ENCODE measurements at regions not wholly inside any gene's neighbourhood (a gene's known extent, or its start where the extent isn't known, plus 50 kb on each side); places are given as distances from the start of the nearest gene placed in this dataset.

DNA sequence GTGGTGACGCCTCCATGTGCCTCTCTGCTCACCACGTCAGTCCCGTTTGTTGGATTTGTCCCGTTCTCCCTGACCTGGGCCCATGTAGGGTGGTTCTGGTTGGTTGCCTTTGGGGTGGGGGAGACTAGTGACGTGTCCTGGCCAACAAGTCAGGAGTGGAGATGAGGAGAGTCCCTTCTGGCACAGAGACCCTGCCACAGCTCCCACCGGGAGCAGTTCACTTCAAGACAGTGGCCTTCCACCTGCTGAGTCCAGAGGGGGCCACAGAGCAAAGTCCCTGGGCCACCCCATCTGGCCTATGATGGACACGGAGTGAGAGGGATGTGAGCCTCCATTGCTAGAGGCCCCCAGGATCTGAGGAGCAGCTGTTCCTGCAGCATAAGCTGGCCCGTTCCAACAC lies 405.6 kb downstream of the TCERG1L start:
- Histone ChIP-seq H3K27ac (no peak overlapping the region), H3K4me2 (no peak overlapping the region), H3K4me1 (no peaks in the 10 kb centered on the region), H3K9me3 (no peaks in the 10 kb centered on the region), H3K4me3 (no peak overlapping the region)
- POLR2A ChIA-PET = no interaction called here
- ATAC-seq (no peak), FAIRE-seq (no peak), DNase-seq (ENCODE audit: low read depth in 1 of 2, low spot score in 1 of 2) (no peak)
- WGBS (ENCODE audit: missing lambda C conversion rate) = 3% methylated on average over 8 of the region's 8 CpGs
- CTCF ChIA-PET = no interaction called here
- no peak for TF ChIP-seq FOXS1 (CRISPR knock-in tag; IDR thresholded peaks at IDR 0.05)
- no peak for TF ChIP-seq FOSL2 (IDR thresholded peaks at IDR 0.05)
- TF ChIP-seq FOSL2 (CRISPR knock-in tag; IDR thresholded peaks at IDR 0.05) = no peak
- no peak for TF ChIP-seq MYC (IDR thresholded peaks at IDR 0.05; ENCODE audit: borderline replicate concordance, low read length)
- TF ChIP-seq HDAC2 (IDR thresholded peaks at IDR 0.05) = no peak
- TF ChIP-seq POLR2AphosphoS2 (conservative IDR thresholded peaks at IDR 0.05; ENCODE audit: low read length) = no peak
- no peak for TF ChIP-seq CHD2 (IDR thresholded peaks at IDR 0.05; ENCODE audit: low read length, partially characterized antibody)
- TF ChIP-seq HOXB13 (CRISPR knock-in tag; IDR thresholded peaks at IDR 0.05; ENCODE audit: low read depth) = no peak
- TF ChIP-seq CEBPB (IDR thresholded peaks at IDR 0.05) = no peak
- TF ChIP-seq, protein P1, sequence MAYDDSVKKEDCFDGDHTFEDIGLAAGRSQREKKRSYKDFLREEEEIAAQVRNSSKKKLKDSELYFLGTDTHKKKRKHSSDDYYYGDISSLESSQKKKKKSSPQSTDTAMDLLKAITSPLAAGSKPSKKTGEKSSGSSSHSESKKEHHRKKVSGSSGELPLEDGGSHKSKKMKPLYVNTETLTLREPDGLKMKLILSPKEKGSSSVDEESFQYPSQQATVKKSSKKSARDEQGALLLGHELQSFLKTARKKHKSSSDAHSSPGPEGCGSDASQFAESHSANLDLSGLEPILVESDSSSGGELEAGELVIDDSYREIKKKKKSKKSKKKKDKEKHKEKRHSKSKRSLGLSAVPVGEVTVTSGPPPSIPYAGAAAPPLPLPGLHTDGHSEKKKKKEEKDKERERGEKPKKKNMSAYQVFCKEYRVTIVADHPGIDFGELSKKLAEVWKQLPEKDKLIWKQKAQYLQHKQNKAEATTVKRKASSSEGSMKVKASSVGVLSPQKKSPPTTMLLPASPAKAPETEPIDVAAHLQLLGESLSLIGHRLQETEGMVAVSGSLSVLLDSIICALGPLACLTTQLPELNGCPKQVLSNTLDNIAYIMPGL (CRISPR knock-in tag; IDR thresholded peaks at IDR 0.05; ENCODE audit: borderline replicate concordance) = no peak
- TF ChIP-seq JUN (IDR thresholded peaks at IDR 0.05) = no peak
- no peak for TF ChIP-seq PHF8 (IDR thresholded peaks at IDR 0.05; ENCODE audit: borderline replicate concordance, low read depth)
- no peak for TF ChIP-seq GATA3 (IDR thresholded peaks at IDR 0.05; ENCODE audit: borderline replicate concordance)
- TF ChIP-seq TFCP2L1 (CRISPR knock-in tag; IDR thresholded peaks at IDR 0.05) = no peak
- no peak for TF ChIP-seq RFX5 (IDR thresholded peaks at IDR 0.05)
- TF ChIP-seq SREBF2 (IDR thresholded peaks at IDR 0.05) = no peak

DNA sequence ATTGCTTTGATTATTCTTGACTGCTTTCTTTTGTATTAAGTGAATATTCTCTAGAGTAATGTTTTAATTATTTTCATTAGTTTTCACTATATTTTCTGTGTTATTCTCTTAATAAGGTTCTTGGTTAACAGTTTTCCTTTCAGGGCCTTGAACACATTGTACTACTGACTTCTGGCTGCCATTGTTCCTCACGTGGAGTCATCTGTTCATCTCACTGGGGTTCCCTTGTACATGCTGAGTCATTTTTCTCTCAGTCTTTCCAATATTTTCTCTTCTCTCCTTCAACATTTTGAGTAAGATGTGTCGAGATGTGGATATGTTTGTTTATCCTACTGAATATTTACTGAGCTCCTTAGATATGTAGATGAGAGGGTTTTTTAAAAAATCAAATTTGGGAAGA lies 400.7 kb downstream of the TCERG1L start:
- Histone ChIP-seq H3K9me3 (peaks cover 3% of the 10 kb centered on the region; the same call in 1 of the 3 replicates), H3K4me1 (no peaks in the 10 kb centered on the region), H3K4me2 (no peak overlapping the region), H3K4me3 (no peak overlapping the region), H3K27ac (no peak overlapping the region)
- 3% methylated on average over 2 of the region's 2 CpGs for WGBS (ENCODE audit: missing lambda C conversion rate)
- ChIA-PET CTCF (no interaction called here), POLR2A (no interaction called here)
- TF ChIP-seq EP300 (IDR thresholded peaks at IDR 0.05) (no peak), JUNB (IDR thresholded peaks at IDR 0.05) (no peak), FOSL2 (IDR thresholded peaks at IDR 0.05) (no peak), FOSL2 (CRISPR knock-in tag; IDR thresholded peaks at IDR 0.05) (no peak), POLR2AphosphoS2 (conservative IDR thresholded peaks at IDR 0.05; ENCODE audit: low read length) (no peak), HDAC2 (IDR thresholded peaks at IDR 0.05) (no peak), CHD2 (IDR thresholded peaks at IDR 0.05; ENCODE audit: low read length, partially characterized antibody) (no peak), RAD21 (conservative IDR thresholded peaks at IDR 0.05 in 1 of 2, IDR thresholded peaks at IDR 0.05 in 1 of 2) (no peak), JUN (IDR thresholded peaks at IDR 0.05) (no peak)
- TF ChIP-seq, protein P2, sequence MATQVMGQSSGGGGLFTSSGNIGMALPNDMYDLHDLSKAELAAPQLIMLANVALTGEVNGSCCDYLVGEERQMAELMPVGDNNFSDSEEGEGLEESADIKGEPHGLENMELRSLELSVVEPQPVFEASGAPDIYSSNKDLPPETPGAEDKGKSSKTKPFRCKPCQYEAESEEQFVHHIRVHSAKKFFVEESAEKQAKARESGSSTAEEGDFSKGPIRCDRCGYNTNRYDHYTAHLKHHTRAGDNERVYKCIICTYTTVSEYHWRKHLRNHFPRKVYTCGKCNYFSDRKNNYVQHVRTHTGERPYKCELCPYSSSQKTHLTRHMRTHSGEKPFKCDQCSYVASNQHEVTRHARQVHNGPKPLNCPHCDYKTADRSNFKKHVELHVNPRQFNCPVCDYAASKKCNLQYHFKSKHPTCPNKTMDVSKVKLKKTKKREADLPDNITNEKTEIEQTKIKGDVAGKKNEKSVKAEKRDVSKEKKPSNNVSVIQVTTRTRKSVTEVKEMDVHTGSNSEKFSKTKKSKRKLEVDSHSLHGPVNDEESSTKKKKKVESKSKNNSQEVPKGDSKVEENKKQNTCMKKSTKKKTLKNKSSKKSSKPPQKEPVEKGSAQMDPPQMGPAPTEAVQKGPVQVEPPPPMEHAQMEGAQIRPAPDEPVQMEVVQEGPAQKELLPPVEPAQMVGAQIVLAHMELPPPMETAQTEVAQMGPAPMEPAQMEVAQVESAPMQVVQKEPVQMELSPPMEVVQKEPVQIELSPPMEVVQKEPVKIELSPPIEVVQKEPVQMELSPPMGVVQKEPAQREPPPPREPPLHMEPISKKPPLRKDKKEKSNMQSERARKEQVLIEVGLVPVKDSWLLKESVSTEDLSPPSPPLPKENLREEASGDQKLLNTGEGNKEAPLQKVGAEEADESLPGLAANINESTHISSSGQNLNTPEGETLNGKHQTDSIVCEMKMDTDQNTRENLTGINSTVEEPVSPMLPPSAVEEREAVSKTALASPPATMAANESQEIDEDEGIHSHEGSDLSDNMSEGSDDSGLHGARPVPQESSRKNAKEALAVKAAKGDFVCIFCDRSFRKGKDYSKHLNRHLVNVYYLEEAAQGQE (IDR thresholded peaks at IDR 0.05) = no peak
- TF ChIP-seq, protein P3, sequence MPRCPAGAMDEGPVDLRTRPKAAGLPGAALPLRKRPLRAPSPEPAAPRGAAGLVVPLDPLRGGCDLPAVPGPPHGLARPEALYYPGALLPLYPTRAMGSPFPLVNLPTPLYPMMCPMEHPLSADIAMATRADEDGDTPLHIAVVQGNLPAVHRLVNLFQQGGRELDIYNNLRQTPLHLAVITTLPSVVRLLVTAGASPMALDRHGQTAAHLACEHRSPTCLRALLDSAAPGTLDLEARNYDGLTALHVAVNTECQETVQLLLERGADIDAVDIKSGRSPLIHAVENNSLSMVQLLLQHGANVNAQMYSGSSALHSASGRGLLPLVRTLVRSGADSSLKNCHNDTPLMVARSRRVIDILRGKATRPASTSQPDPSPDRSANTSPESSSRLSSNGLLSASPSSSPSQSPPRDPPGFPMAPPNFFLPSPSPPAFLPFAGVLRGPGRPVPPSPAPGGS (IDR thresholded peaks at IDR 0.05) = no peak
- TF ChIP-seq, protein P4, sequence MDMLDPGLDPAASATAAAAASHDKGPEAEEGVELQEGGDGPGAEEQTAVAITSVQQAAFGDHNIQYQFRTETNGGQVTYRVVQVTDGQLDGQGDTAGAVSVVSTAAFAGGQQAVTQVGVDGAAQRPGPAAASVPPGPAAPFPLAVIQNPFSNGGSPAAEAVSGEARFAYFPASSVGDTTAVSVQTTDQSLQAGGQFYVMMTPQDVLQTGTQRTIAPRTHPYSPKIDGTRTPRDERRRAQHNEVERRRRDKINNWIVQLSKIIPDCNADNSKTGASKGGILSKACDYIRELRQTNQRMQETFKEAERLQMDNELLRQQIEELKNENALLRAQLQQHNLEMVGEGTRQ (IDR thresholded peaks at IDR 0.05) = no peak
- TF ChIP-seq, protein P5, sequence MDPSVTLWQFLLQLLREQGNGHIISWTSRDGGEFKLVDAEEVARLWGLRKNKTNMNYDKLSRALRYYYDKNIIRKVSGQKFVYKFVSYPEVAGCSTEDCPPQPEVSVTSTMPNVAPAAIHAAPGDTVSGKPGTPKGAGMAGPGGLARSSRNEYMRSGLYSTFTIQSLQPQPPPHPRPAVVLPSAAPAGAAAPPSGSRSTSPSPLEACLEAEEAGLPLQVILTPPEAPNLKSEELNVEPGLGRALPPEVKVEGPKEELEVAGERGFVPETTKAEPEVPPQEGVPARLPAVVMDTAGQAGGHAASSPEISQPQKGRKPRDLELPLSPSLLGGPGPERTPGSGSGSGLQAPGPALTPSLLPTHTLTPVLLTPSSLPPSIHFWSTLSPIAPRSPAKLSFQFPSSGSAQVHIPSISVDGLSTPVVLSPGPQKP (IDR thresholded peaks at IDR 0.05; ENCODE audit: low read depth, low read length) = no peak
- ATAC-seq = no peak
- FAIRE-seq = no peak
- no peak for DNase-seq (ENCODE audit: low read depth in 1 of 2, low spot score in 1 of 2)

Measured in A549 (cell line).